Kidney epithelial cell (primary cell): ENCODE measurements at regions not wholly inside any gene's neighbourhood (a gene's known extent, or its start where the extent isn't known, plus 50 kb on each side); places are given as distances from the start of the nearest gene placed in this dataset.

Source experiments
- DNase-seq: peaks from one replicate; pipeline ENCODE4 v3.0.0-alpha.2; 2010; ENCODE audit warnings: low read depth
- H3K27me3 ChIP-seq: 2 replicates; pipeline ENCODE4 v1.6.0; 2011; ENCODE audit warnings: low read length; ENCODE audit not compliant: control insufficient read depth, insufficient read depth
- H3K36me3 ChIP-seq: 2 replicates; pipeline ENCODE4 v1.5.1; 2011; ENCODE audit warnings: low read length; ENCODE audit not compliant: control insufficient read depth, insufficient read depth
- H3K4me3 ChIP-seq: 2 replicates; pipeline ENCODE4 v1.5.1; 2011; ENCODE audit warnings: low read depth, mild to moderate bottlenecking, control low read depth, low read length
- CTCF ChIP-seq: IDR thresholded peaks from 2 replicates; pipeline ENCODE4 v1.5.1; 2011; ENCODE audit warnings: mild to moderate bottlenecking, moderate library complexity, low read length, control low read depth, inconsistent platforms; ENCODE audit not compliant: insufficient read depth, poor library complexity, severe bottlenecking

GRCh38 chr4:148495463-148495862 is 53.2 kb upstream of the NR3C2 start:
- no peak for DNase-seq
- H3K4me3 ChIP-seq = no peak overlapping the region
- no peaks in the 10 kb centered on the region for H3K36me3 ChIP-seq
- TF ChIP-seq CTCF = no peak
- H3K27me3 ChIP-seq = no peaks in the 10 kb centered on the region
